Transverse colon (tissue), 4 donors: ENCODE measurements at regions not wholly inside any gene's neighbourhood (a gene's known extent, or its start where the extent isn't known, plus 50 kb on each side); places are given as distances from the start of the nearest gene placed in this dataset.
A peak's percentile ranks its signal among the peaks of the same experiment; 100 is the strongest.

ENCODE experiments used
- DNase-seq: peaks from one replicate; pipeline ENCODE4 v3.0.0-alpha.2; 2019
- H3K27ac ChIP-seq, 4 donors: fragments of 200-600 bp; sonication (generic); 2 replicates each; pipeline ENCODE4 v1.5.1; 2016 to 2018; ENCODE audit warnings: inconsistent platforms in 4 of 4
- H3K27me3 ChIP-seq: fragments of 200-600 bp; sonication (generic); 2 replicates; pipeline ENCODE4 v1.5.1; 2017; ENCODE audit warnings: inconsistent platforms
- H3K36me3 ChIP-seq, 4 donors: fragments of 200-600 bp; sonication (generic); 2 replicates each; pipeline ENCODE4 v1.5.1; 2017 to 2019; ENCODE audit warnings: inconsistent platforms in 4 of 4
- H3K4me1 ChIP-seq, 4 donors: fragments of 200-600 bp; sonication (generic); 2 replicates each; pipeline ENCODE4 v1.5.1; 2017 to 2020; ENCODE audit warnings: inconsistent platforms in 4 of 4
- H3K4me3 ChIP-seq, 4 donors: fragments of 200-600 bp; sonication (generic); 1 replicate in 1 of 4; 2 replicates in 3 of 4; pipeline versions ENCODE4 v1.5.1 to v1.6.1; 2017 to 2019; ENCODE audit warnings: inconsistent platforms in 4 of 4
- H3K9me3 ChIP-seq, 2 donors: fragments of 200-600 bp; sonication (generic); 2 replicates each; pipeline ENCODE4 v1.5.1; 2017 to 2019; ENCODE audit warnings: inconsistent platforms in 2 of 2
- EP300 ChIP-seq: sonication (generic); formaldehyde crosslinking; IDR thresholded peaks from one replicate; pipeline ENCODE4 v1.6.1; 2017; ENCODE audit warnings: antibody characterized with exemption, low read depth
- POLR2A ChIP-seq: fragments of 450-650 bp; IDR thresholded peaks from one replicate; pipeline ENCODE4 v1.6.1; 2016; ENCODE audit warnings: antibody characterized with exemption, mild to moderate bottlenecking, moderate library complexity
- POLR2AphosphoS5 ChIP-seq, 3 donors: sonication (generic); formaldehyde crosslinking; IDR thresholded peaks; one replicate each; pipeline ENCODE4 v1.6.1; 2016; ENCODE audit warnings: antibody characterized with exemption in 3 of 3
- WGBS, 2 donors: methylation state at CpG; one replicate each; pipeline ENCODE4 v1.1.5; 2018; ENCODE audit warnings: low coverage in 1 of 2; 5-methylcytosine and 5-hydroxymethylcytosine counted together
- in situ Hi-C, 4 donors: fragments of 200-750 bp; cut with MboI; loops; one replicate each; pipeline versions ENCODE4 v1.15.0 to v1.15.1; 2017; ENCODE audit warnings: low sequenced_read_pairs in 3 of 4, low pct_ligation_motif_present in 1 of 4, low pct_unique_long_range_greater_than_20kb in 1 of 4
- intact Hi-C: fragments of 100-400 bp; cut with DNase I; formaldehyde crosslinking; loops from one replicate; pipeline ENCODE4 v1.15.1; 2023; ENCODE audit warnings: low total_unique reads
- TF ChIP-seq, protein P1 (sequence below), 5 experiments: fragments of 200-600 bp in 3 of 5; fragments of 450-650 bp in 2 of 5; sonication (generic) in 3 of 5; IDR thresholded peaks; 1 replicate in 2 of 5; 2 replicates in 3 of 5; pipeline ENCODE4 v1.5.1; 2016 to 2017; ENCODE audit warnings: antibody characterized with exemption in 5 of 5, inconsistent platforms in 3 of 5, mild to moderate bottlenecking in 2 of 5, moderate library complexity in 1 of 5

DNA sequence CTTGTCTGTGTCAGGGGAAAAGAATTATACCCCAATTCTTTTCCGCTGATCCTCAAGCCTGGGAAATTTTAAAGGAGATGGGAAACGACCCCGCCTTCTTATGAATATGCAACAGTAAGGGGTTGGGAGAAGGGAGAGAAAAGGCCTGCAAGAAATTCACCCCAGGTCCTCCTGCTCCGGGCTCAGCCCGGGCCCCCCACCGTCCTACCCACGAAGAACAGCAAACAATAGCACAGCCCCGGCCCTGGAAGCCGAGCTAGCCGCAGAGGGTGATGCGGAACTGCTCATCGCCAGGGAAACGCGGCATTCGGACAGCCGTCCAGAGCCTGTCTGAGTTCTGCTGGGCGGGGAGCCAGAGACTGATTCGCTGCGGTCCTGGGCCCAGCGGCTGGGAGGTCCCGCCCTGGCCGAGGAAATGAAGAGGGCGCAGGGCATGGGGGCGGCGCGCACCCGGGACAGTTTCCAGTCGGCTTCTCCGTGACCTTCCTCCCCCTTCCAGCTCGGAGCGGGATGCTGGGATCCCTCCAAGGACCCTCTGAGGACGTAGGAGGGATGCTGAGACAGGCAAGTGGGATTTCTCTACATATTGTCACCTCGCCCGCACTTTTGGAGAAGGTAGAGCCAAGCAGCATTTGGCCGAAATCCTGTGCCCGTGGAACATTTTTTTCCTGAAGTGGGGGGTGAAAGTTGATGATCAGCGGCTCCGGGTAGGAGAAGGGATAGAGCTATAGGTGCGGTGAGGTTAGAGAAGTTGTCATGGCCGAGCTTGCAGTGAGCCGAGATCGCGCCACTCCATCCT is 82.3 kb upstream of the C1QTNF9B start:
- peak; percentile 67 for DNase-seq
- Histone ChIP-seq H3K27ac (peak overlapping the region; percentile 37 to 72 (median 57)), H3K36me3 (no peaks in the 10 kb centered on the region), H3K27me3 (peaks cover 38% of the 10 kb centered on the region), H3K4me3 (peak overlapping the region; percentile 24 to 49 (median 34)), H3K4me1 (peaks cover 7 to 19% (median 10%) of the 10 kb centered on the region in 4 donors), H3K9me3 (no peaks in the 10 kb centered on the region)
- TF ChIP-seq, protein P1, sequence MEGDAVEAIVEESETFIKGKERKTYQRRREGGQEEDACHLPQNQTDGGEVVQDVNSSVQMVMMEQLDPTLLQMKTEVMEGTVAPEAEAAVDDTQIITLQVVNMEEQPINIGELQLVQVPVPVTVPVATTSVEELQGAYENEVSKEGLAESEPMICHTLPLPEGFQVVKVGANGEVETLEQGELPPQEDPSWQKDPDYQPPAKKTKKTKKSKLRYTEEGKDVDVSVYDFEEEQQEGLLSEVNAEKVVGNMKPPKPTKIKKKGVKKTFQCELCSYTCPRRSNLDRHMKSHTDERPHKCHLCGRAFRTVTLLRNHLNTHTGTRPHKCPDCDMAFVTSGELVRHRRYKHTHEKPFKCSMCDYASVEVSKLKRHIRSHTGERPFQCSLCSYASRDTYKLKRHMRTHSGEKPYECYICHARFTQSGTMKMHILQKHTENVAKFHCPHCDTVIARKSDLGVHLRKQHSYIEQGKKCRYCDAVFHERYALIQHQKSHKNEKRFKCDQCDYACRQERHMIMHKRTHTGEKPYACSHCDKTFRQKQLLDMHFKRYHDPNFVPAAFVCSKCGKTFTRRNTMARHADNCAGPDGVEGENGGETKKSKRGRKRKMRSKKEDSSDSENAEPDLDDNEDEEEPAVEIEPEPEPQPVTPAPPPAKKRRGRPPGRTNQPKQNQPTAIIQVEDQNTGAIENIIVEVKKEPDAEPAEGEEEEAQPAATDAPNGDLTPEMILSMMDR (IDR thresholded peaks at IDR 0.05): no peak
- no peak for TF ChIP-seq EP300
- TF ChIP-seq POLR2A: no peak
- TF ChIP-seq POLR2AphosphoS5 (IDR thresholded peaks at IDR 0.05): no peak
- 2% methylated on average over 42 of the region's 43 CpGs; no CpG with 5 or more reads in 1 of the 2 donors for WGBS, 2 donors
- in situ Hi-C loops (no loop called here), intact Hi-C loops (no loop called here)

DNA sequence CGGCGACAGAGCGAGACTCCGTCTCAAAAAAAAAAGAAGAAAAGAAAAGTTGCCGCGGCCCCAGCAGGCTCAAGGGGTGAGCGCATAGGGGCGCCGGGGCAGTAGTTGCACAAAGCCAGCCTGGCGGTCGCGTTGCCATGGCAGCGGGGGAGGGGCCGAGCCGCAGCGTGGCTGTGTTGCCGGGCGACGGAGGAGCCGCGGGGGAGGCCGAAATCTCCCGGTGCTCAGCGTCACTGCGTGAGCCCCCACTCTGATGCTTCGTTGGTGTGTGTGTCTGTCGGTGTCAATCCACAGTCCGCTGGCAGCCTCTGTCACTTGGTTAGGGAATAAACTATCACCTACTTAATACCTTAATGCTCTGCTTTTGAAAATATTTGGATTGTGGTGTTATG is 82.9 kb upstream of the C1QTNF9B start:
- WGBS, 2 donors: 1% methylated on average over 27 of the region's 28 CpGs; no CpG with 5 or more reads in 1 of the 2 donors
- peak overlapping the region; percentile 37 to 72 (median 57) for H3K27ac ChIP-seq
- H3K4me1 ChIP-seq: peaks cover 7 to 22% (median 15%) of the 10 kb centered on the region in 4 donors
- intact Hi-C loops: no loop called here
- H3K4me3 ChIP-seq: peak overlapping the region in 3 of 4 donors; percentile 25 to 49 (median 43)
- TF ChIP-seq POLR2A: no peak
- TF ChIP-seq EP300: no peak
- TF ChIP-seq, protein P1 (IDR thresholded peaks at IDR 0.05): no peak
- TF ChIP-seq POLR2AphosphoS5 (IDR thresholded peaks at IDR 0.05): no peak
- DNase-seq: peak; percentile 81
- no peaks in the 10 kb centered on the region for H3K36me3 ChIP-seq
- H3K9me3 ChIP-seq: no peaks in the 10 kb centered on the region
- in situ Hi-C loops: no loop called here
- peaks cover 38% of the 10 kb centered on the region for H3K27me3 ChIP-seq

GRCh38 chr13:23983671-23984070 is 86.4 kb upstream of the C1QTNF9B start:
- DNase-seq: no peak
- Histone ChIP-seq H3K4me3 (no peak overlapping the region), H3K27ac (no peak overlapping the region), H3K4me1 (peaks cover 7 to 22% (median 16%) of the 10 kb centered on the region in 4 donors), H3K9me3 (no peaks in the 10 kb centered on the region), H3K27me3 (peaks cover 28% of the 10 kb centered on the region), H3K36me3 (no peaks in the 10 kb centered on the region)
- in situ Hi-C loops (no loop called here), intact Hi-C loops (no loop called here)
- TF ChIP-seq, protein P1 (IDR thresholded peaks at IDR 0.05): no peak
- TF ChIP-seq POLR2AphosphoS5 (IDR thresholded peaks at IDR 0.05) (no peak), POLR2A (no peak), EP300 (no peak)
- WGBS, 2 donors: 71 to 98% methylated on average over 4 of the region's 4 CpGs

DNA sequence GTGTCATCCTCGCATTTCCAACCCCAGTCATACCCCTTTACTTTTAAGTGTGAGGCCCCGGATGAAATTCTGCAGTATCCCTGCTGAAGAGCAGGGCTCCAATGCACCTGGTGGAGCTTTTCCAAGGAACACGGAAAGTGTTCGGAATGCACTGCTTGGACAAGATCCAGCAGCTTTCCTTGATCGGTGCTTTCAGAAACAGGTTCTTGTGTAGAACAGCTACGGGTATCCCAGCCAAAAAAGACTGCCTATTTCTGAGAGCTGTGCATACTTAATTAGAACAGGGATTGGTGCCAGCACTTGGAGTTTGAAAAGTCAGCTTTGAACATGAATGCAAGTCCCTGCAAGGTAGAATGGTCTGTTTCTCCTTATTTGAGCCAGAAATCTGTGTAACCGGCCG is 87.2 kb upstream of the C1QTNF9B start:
- H3K9me3 ChIP-seq: no peaks in the 10 kb centered on the region
- WGBS, 2 donors: 33 to 42% methylated on average over 3 to 8 of the region's 8 CpGs
- no peaks in the 10 kb centered on the region for H3K36me3 ChIP-seq
- H3K4me1 ChIP-seq: peaks cover 2 to 18% (median 15%) of the 10 kb centered on the region in 4 donors
- TF ChIP-seq, protein P1 (IDR thresholded peaks at IDR 0.05): no peak
- TF ChIP-seq EP300: no peak
- no peak for TF ChIP-seq POLR2A
- TF ChIP-seq POLR2AphosphoS5 (IDR thresholded peaks at IDR 0.05): no peak
- no peak overlapping the region for H3K27ac ChIP-seq
- peaks cover 19% of the 10 kb centered on the region for H3K27me3 ChIP-seq
- intact Hi-C loops: no loop called here
- DNase-seq: no peak
- H3K4me3 ChIP-seq: no peak overlapping the region
- in situ Hi-C loops: no loop called here
